ENCODE measurements at regions not wholly inside any gene's neighbourhood (a gene's known extent, or its start where the extent isn't known, plus 50 kb on each side); places are given as distances from the start of the nearest gene placed in this dataset.

GRCh38 chr7:115477193-115477651 is 553.3 kb downstream of the TFEC start:
- TF ChIP-seq CTCF (IDR thresholded peaks at IDR 0.05; ENCODE audit: low read depth, low read length, poor library complexity, severe bottlenecking) (no peak), EZH2phosphoT487 (IDR thresholded peaks at IDR 0.05; ENCODE audit: borderline replicate concordance, low read length) (no peak)
